ENCODE measurements at regions not wholly inside any gene's neighbourhood (a gene's known extent, or its start where the extent isn't known, plus 50 kb on each side); places are given as distances from the start of the nearest gene placed in this dataset.
"Not testable (repeated sequence)": the region's sequence is repeated elsewhere in the genome, so short reads cannot be mapped to it uniquely, and the experiment has no call there.

- no peaks in the 10 kb centered on the region for H3K9me3 ChIP-seq
- H3K27me3 ChIP-seq: no peaks in the 10 kb centered on the region
- H3K36me3 ChIP-seq (replicated peaks in 1 of 2; ENCODE audit: insufficient read depth in 1 of 2, low read depth in 2 of 2): no peaks in the 10 kb centered on the region
- no peak for DNase-seq
- intact Hi-C loops (cut with DNase I): no loop called here
- no peak overlapping the region for H3K27ac ChIP-seq
- ATAC-seq: no peak
- WGBS, 2 donors: 53 to 100% methylated on average over 1 to 2 of the region's 2 CpGs
- no peak for TF ChIP-seq CTCF (IDR thresholded peaks at IDR 0.05)
- TF ChIP-seq POLR2A (IDR thresholded peaks at IDR 0.05): no peak
- H3K4me1 ChIP-seq: no peaks in the 10 kb centered on the region
- no peak overlapping the region for H3K4me3 ChIP-seq
These were observed 167.6 kb upstream of the CXorf66 start for GRCh38 chrX:140132937-140133336.

GRCh38 chrX:140123446-140123845 lies 158.1 kb upstream of the CXorf66 start:
- H3K36me3 ChIP-seq (replicated peaks in 1 of 2; ENCODE audit: insufficient read depth in 1 of 2, low read depth in 2 of 2): no peaks in the 10 kb centered on the region
- no peaks in the 10 kb centered on the region for H3K4me1 ChIP-seq
- no peak overlapping the region for H3K4me3 ChIP-seq
- DNase-seq (no peak), ATAC-seq (no peak)
- no peaks in the 10 kb centered on the region for H3K27me3 ChIP-seq
- TF ChIP-seq CTCF (IDR thresholded peaks at IDR 0.05): no peak
- no peak for TF ChIP-seq POLR2A (IDR thresholded peaks at IDR 0.05)
- H3K9me3 ChIP-seq: no peaks in the 10 kb centered on the region
- intact Hi-C loops (cut with DNase I): no loop called here
- no peak overlapping the region for H3K27ac ChIP-seq
- WGBS, 2 donors: 6% methylated on average over 3 of the region's 3 CpGs

GRCh38 chrX:140114059-140114458 lies 148.7 kb upstream of the CXorf66 start:
- H3K4me1 ChIP-seq; H3K27ac ChIP-seq; ATAC-seq; H3K4me3 ChIP-seq; intact Hi-C loops (cut with DNase I); DNase-seq; H3K27me3 ChIP-seq; H3K9me3 ChIP-seq; H3K36me3 ChIP-seq (replicated peaks in 1 of 2; ENCODE audit: insufficient read depth in 1 of 2, low read depth in 2 of 2): not testable (repeated sequence)
- WGBS, 2 donors: 67 to 85% methylated on average over 1 of the region's 1 CpG

- no peaks in the 10 kb centered on the region for H3K27me3 ChIP-seq
- no peaks in the 10 kb centered on the region for H3K9me3 ChIP-seq
- DNase-seq (no peak), ATAC-seq (no peak)
- no peaks in the 10 kb centered on the region for H3K36me3 ChIP-seq (replicated peaks in 1 of 2; ENCODE audit: insufficient read depth in 1 of 2, low read depth in 2 of 2)
- TF ChIP-seq POLR2A (IDR thresholded peaks at IDR 0.05) (no peak), CTCF (IDR thresholded peaks at IDR 0.05) (no peak)
- WGBS, 2 donors: 22 to 38% methylated on average over 1 of the region's 1 CpG
- no peak overlapping the region for H3K4me3 ChIP-seq
- intact Hi-C loops (cut with DNase I): no loop called here
- H3K4me1 ChIP-seq: no peaks in the 10 kb centered on the region
- H3K27ac ChIP-seq: no peak overlapping the region
These were observed 144.8 kb upstream of the CXorf66 start for GRCh38 chrX:140110081-140110650.

GRCh38 chrX:140104760-140105159 lies 139.4 kb upstream of the CXorf66 start:
- TF ChIP-seq CTCF (IDR thresholded peaks at IDR 0.05): no peak
- TF ChIP-seq POLR2A (IDR thresholded peaks at IDR 0.05): no peak
- no peaks in the 10 kb centered on the region for H3K36me3 ChIP-seq (replicated peaks in 1 of 2; ENCODE audit: insufficient read depth in 1 of 2, low read depth in 2 of 2)
- H3K4me3 ChIP-seq: no peak overlapping the region
- intact Hi-C loops (cut with DNase I): no loop called here
- WGBS, 2 donors: 38 to 47% methylated on average over 3 of the region's 3 CpGs
- H3K9me3 ChIP-seq: no peaks in the 10 kb centered on the region
- no peaks in the 10 kb centered on the region for H3K4me1 ChIP-seq
- H3K27ac ChIP-seq: no peak overlapping the region
- ATAC-seq (no peak), DNase-seq (no peak)
- H3K27me3 ChIP-seq: no peaks in the 10 kb centered on the region
